Hepatocyte (in vitro differentiated cells): ENCODE measurements at regions not wholly inside any gene's neighbourhood (a gene's known extent, or its start where the extent isn't known, plus 50 kb on each side); places are given as distances from the start of the nearest gene placed in this dataset.

Experiments used
- DNase-seq: peaks from one replicate; pipeline ENCODE4 v3.0.0-alpha.2; 2016; ENCODE audit warnings: low spot score
- H2AFZ ChIP-seq: fragments of 200-600 bp; sonication (generic); 2 replicates; pipeline ENCODE4 v1.6.0; 2016; ENCODE audit warnings: antibody characterized with exemption, mild to moderate bottlenecking
- H3K27ac ChIP-seq: fragments of 200-600 bp; sonication (generic); 2 replicates; pipeline ENCODE4 v1.5.1; 2016; ENCODE audit warnings: mild to moderate bottlenecking
- H3K27me3 ChIP-seq: fragments of 200-600 bp; sonication (generic); 2 replicates; pipeline ENCODE4 v1.6.1; 2016
- H3K36me3 ChIP-seq: fragments of 200-600 bp; sonication (generic); replicated peaks from 2 replicates; pipeline ENCODE4 v1.5.1; 2016; ENCODE audit warnings: low read depth; ENCODE audit not compliant: insufficient read depth
- H3K4me1 ChIP-seq: fragments of 200-600 bp; sonication (generic); 2 replicates; pipeline ENCODE4 v1.5.1; 2016; ENCODE audit warnings: mild to moderate bottlenecking, moderate library complexity; ENCODE audit not compliant: insufficient read depth
- H3K4me2 ChIP-seq: fragments of 200-600 bp; sonication (generic); 2 replicates; pipeline ENCODE4 v1.6.0; 2016
- H3K4me3 ChIP-seq: fragments of 200-600 bp; sonication (generic); 2 replicates; pipeline ENCODE4 v1.5.1; 2016; ENCODE audit warnings: mild to moderate bottlenecking
- H3K79me2 ChIP-seq: fragments of 200-600 bp; sonication (generic); 2 replicates; pipeline ENCODE4 v1.6.0; 2017; ENCODE audit warnings: mild to moderate bottlenecking
- H3K9me2 ChIP-seq: fragments of 200-600 bp; sonication (generic); replicated peaks from 2 replicates; pipeline ENCODE4 v1.6.0; 2017; ENCODE audit warnings: mild to moderate bottlenecking; ENCODE audit not compliant: insufficient read depth
- H3K9me3 ChIP-seq: fragments of 200-600 bp; sonication (generic); 2 replicates; pipeline ENCODE4 v1.5.1; 2016; ENCODE audit warnings: low read depth, mild to moderate bottlenecking
- H4K20me1 ChIP-seq: fragments of 200-600 bp; sonication (generic); 2 replicates; pipeline ENCODE4 v1.6.0; 2016; ENCODE audit warnings: mild to moderate bottlenecking; ENCODE audit not compliant: insufficient read depth, poor library complexity, severe bottlenecking
- EZH2 ChIP-seq: fragments of 200-600 bp; sonication (generic); IDR thresholded peaks from 2 replicates; pipeline ENCODE4 v1.6.1; 2016; ENCODE audit warnings: antibody characterized with exemption, mild to moderate bottlenecking, borderline replicate concordance
- EZH2phosphoT487 ChIP-seq: fragments of 200-600 bp; sonication (generic); IDR thresholded peaks from one replicate; pipeline ENCODE4 v1.6.1; 2018; ENCODE audit warnings: antibody characterized with exemption, mild to moderate bottlenecking, low read depth, moderate library complexity; ENCODE audit not compliant: unreplicated experiment, severe bottlenecking
- WGBS: methylation state at CpG from one replicate; pipeline ENCODE4 v1.1.6; 2016; ENCODE audit warnings: low lambda C conversion rate; ENCODE audit errors: missing lambda C conversion rate; 5-methylcytosine and 5-hydroxymethylcytosine counted together
- TF ChIP-seq, protein P1 (sequence below): fragments of 200-600 bp; sonication (generic); IDR thresholded peaks from 2 replicates; pipeline ENCODE4 v1.5.1; 2016; ENCODE audit warnings: antibody characterized with exemption, mild to moderate bottlenecking; ENCODE audit not compliant: poor library complexity

- Histone ChIP-seq H3K9me3 (no peaks in the 10 kb centered on the region), H2AFZ (no peak overlapping the region), H4K20me1 (no peaks in the 10 kb centered on the region), H3K27me3 (no peaks in the 10 kb centered on the region), H3K4me3 (no peak overlapping the region), H3K9me2 (no peaks in the 10 kb centered on the region), H3K27ac (no peak overlapping the region), H3K36me3 (no peaks in the 10 kb centered on the region), H3K4me2 (no peak overlapping the region), H3K4me1 (no peaks in the 10 kb centered on the region), H3K79me2 (no peaks in the 10 kb centered on the region)
- 75% methylated on average over 6 of the region's 6 CpGs for WGBS
- TF ChIP-seq, protein P1, sequence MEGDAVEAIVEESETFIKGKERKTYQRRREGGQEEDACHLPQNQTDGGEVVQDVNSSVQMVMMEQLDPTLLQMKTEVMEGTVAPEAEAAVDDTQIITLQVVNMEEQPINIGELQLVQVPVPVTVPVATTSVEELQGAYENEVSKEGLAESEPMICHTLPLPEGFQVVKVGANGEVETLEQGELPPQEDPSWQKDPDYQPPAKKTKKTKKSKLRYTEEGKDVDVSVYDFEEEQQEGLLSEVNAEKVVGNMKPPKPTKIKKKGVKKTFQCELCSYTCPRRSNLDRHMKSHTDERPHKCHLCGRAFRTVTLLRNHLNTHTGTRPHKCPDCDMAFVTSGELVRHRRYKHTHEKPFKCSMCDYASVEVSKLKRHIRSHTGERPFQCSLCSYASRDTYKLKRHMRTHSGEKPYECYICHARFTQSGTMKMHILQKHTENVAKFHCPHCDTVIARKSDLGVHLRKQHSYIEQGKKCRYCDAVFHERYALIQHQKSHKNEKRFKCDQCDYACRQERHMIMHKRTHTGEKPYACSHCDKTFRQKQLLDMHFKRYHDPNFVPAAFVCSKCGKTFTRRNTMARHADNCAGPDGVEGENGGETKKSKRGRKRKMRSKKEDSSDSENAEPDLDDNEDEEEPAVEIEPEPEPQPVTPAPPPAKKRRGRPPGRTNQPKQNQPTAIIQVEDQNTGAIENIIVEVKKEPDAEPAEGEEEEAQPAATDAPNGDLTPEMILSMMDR: no peak
- TF ChIP-seq EZH2phosphoT487: no peak
- TF ChIP-seq EZH2: no peak
- no peak for DNase-seq
Measured at GRCh38 chr3:107877936-107878335, 212.9 kb downstream of the CD47 start.

GRCh38 chr3:107870943-107871638 is 219.7 kb downstream of the CD47 start:
- Histone ChIP-seq H4K20me1 (no peaks in the 10 kb centered on the region), H3K9me3 (no peaks in the 10 kb centered on the region), H3K36me3 (no peaks in the 10 kb centered on the region), H3K4me1 (no peaks in the 10 kb centered on the region), H3K27me3 (no peaks in the 10 kb centered on the region), H2AFZ (no peak overlapping the region), H3K79me2 (no peaks in the 10 kb centered on the region), H3K27ac (no peak overlapping the region), H3K9me2 (no peaks in the 10 kb centered on the region), H3K4me2 (no peak overlapping the region), H3K4me3 (no peak overlapping the region)
- TF ChIP-seq EZH2phosphoT487 (no peak), EZH2 (no peak)
- TF ChIP-seq, protein P1: no peak
- WGBS: 59% methylated on average over 2 of the region's 2 CpGs
- DNase-seq: no peak

GRCh38 chr3:107870096-107870495 is 220.7 kb downstream of the CD47 start:
- Histone ChIP-seq H3K36me3 (no peaks in the 10 kb centered on the region), H3K4me1 (no peaks in the 10 kb centered on the region), H3K4me2 (no peak overlapping the region), H3K27me3 (no peaks in the 10 kb centered on the region), H3K9me2 (no peaks in the 10 kb centered on the region), H3K4me3 (no peak overlapping the region), H4K20me1 (no peaks in the 10 kb centered on the region), H2AFZ (no peak overlapping the region), H3K27ac (no peak overlapping the region), H3K9me3 (no peaks in the 10 kb centered on the region), H3K79me2 (no peaks in the 10 kb centered on the region)
- TF ChIP-seq EZH2 (no peak), EZH2phosphoT487 (no peak)
- TF ChIP-seq, protein P1: no peak
- DNase-seq: no peak
- 83% methylated on average over 1 of the region's 1 CpG for WGBS
